HTR-8/SVneo (cell line): ENCODE measurements at regions not wholly inside any gene's neighbourhood (a gene's known extent, or its start where the extent isn't known, plus 50 kb on each side); places are given as distances from the start of the nearest gene placed in this dataset.

Experiments used
- DNase-seq: peaks from one replicate; pipeline ENCODE4 v3.0.0; 2011; ENCODE audit warnings: low spot score, mixed read lengths; ENCODE audit not compliant: insufficient read length
- FAIRE-seq: peaks from 2 replicates; lab custom pipeline; 2011; peaks lifted over from hg19 to GRCh38; lab: Jason Lieb, UNC

DNA sequence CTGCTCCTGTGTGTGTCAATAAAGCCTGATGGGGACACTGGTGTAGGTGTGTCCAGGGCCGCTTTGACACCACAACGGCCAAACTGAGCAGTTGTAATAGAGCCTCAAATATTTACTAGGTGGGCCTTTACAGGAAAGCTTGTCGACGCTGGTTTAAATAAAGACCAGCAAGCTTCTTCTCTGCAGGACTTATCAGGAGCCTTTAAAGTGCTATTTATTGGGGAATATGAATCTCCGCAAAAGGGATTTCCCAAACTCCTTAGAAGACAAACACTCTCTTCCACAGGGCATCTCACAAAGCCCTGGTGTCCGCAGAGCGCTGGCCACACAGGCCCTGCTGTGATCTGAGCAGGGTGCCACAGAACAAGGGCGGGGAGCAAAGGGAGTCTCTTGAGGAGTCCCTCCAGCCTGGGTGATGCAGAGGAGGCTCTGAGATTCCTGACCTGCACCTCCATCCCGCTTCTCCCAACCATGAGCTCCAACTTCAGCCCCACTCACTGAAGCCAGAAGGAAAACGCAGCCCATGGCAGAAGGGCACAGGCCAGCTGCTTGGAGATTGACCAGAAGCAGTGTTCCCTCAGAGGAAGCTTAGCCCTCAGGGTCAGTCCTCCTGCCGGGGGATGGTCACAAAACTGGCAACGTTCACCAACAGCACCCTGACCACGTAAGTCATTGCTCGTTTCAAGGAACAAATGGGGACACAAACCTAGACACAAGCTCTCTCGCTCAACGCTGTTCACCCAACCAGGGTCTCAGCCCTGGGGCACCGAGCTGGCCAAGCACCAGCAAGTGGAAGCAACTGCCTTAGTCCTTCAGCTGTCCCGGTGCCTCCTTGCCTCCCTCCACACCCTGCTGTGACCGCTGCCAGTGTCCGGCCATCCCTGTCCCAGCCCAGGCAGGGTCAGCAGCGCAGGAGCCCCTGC lies 129.5 kb downstream of the OAT start:
- DNase-seq (no peak), FAIRE-seq (no peak)

DNA sequence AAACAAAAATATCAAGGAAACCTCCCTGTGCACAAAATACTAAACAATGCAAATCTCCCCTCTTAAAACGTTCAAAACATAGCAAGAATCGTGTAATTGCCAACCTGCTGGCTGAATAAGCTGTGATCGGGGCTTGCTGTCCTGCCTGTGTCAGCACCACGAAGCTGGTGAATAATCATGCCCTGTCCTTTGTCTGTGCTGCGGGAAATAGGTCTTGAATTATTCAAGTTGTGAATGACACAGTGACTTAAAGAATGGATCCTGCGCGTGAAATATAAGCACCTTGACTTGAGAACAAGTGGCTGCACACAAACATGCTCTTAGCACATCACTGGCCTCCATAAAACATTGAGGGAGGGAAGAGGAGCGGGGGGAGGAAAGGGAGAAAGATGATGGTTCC lies 130.2 kb downstream of the OAT start:
- DNase-seq = no peak
- FAIRE-seq = no peak

DNA sequence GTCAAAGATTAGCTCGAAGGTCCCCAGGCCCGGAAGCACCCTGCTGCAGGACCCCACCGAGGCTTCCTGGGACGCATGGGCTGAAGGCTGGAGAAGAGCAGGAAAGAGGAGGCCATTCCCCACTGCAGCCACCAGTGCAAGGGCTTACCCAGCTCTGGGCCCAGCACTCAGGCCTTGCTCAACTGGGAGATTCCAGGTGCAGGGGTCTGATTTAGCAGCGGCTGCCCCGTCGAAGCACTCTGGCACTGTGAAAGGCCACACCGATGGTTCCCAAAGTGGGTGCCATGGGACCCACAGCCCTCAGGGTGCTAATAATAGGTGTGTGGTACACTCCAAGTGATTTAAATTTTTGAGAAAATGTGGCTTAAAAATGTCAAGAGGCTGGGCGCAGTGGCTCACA lies 130.9 kb downstream of the OAT start:
- no peak for DNase-seq
- no peak for FAIRE-seq

DNA sequence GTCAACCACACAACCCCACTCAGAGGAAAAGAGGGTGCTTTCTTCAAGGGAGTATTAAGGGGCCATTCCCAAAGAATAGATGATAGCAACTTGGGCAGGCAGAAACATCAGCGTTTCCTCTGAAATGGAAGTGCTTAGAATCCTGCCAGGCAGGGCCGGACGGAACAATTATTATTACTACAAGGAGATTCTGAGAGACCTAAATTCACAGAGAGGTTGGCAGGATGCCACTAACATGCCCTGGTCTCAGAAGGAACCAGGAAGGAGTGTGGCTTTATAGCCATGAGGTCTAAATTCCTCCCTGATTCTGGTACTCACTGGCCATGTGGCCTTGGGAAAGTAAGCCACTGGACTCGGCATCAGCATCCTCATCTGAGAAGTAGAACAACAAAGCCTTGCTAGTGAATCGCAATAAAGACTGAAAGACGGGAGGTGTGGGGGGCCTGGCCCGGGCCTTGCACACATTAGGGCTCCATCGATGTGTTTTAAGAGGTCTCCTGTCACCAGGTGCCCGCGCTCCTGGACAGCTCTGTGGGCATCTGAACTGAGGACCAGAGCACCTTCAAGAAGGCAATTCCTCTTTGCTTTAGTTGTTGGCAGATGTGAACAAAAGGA lies 131.5 kb downstream of the OAT start:
- no peak for FAIRE-seq

DNA sequence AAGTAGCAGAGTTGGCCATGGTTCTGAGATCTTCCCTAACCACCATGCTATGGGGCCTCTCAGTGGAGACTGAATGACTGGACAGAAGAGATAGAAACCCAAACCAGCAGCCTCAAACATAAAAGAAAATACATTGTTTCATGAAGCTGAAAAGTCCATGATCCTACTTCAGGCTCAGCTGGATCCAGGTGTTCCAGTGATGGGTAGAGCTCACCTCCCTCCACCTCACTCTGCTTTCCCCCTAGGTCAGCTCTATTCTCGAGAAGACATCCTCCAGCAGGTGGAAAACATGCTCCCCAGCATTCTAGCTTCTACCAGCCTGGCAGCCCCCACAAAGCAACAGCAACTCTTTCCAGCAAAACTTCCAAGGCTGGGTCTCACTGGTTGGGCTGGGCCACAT lies 132.1 kb downstream of the OAT start:
- FAIRE-seq (no peak), DNase-seq (no peak)

More for the DNA sequence above, 131.5 kb downstream of the OAT start:
- no peak for DNase-seq

DNA sequence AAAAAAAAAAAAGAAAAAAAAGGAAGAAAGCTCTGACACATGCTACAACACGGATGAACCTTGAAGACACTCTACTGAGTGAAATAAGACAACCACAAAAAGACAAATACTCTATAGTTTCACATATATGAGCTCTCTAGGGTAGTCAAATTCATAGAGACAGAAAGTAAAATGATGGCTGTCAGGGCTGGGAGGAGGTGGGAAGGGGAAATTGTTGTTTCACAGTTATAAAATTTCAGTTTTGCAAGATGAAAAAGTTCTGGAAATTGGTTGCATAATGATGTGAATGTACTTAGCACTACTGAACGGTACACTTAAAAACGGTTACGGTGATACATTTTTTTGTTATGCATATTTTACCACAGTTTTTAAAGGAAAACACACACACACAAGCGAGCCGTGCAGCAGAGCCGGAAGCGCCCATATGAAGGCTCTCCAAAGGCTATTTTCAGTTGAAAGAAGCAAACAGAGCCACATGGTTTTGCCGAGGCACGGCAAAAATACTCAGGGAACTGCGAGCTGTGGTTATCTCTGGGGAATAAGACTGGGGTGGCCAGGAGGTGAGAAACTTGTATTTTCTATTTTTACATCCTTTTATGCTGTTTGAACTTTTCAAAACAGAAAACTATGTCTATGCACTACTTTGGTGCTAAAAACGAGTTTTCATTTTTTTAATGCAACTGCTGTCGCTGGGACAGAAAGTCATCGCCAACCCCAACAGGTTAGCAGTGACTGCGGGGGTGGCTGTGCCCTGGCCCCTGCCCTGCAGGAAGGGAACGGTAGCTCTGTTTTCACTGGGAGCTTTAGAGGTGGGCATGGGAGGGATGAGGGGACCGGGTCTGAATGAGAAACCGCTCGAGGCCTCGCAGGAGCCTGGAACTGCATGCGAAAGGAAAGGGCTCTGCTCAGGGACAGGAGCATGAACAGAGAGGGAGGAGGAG lies 132.9 kb downstream of the OAT start:
- no peak for FAIRE-seq
- DNase-seq = no peak

DNA sequence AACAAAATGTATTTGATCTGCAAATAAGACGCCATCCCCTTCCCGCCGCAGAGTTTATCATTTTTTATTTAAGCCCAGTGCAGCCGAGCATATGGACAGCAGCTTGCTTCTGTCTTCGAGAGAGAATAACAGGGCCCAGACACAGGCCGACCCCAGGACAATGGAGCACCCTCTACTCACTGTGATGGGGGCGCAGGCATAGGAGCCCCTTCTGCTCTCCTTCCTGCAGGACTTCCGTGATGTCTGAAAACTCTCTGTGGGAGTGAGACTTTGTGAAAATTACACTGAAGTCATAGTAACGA lies 134.8 kb downstream of the OAT start:
- no peak for FAIRE-seq

DNA sequence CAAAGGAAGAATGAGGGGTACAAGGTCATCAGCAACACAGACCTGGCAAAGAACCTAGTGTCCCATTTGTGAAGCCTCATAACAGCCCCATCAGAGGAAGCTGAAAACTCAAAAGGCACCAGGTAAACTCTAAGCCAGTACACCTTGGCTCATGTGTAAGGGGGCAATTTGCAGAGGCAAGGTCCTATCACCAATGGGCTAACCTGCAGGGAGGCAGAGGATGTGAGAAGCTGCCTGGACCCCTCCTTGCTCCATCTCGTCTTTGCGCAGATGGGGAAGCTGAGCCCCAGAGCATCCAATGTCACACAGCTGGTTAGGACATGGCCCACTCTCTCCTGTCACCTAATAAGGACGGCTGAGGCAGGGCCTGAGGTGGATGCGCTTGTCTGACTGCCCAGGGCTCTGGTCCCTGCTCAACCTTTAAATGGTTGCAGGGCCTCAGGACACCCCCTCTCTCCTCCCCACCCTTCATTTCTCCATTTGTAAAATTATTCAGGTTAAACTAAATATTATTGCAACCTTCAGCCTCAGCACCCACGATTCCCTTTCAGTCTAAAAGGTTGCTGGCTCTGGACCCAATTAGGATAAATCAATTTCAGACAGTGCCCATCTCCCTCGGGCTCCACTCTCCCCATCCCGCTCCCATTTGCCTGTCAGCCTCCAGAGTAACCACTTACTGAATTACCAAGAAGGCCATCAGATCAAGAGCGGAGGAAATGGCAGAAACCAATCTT lies 135.3 kb downstream of the OAT start:
- FAIRE-seq = no peak
- no peak for DNase-seq

More for the DNA sequence above, 134.8 kb downstream of the OAT start:
- no peak for DNase-seq

DNA sequence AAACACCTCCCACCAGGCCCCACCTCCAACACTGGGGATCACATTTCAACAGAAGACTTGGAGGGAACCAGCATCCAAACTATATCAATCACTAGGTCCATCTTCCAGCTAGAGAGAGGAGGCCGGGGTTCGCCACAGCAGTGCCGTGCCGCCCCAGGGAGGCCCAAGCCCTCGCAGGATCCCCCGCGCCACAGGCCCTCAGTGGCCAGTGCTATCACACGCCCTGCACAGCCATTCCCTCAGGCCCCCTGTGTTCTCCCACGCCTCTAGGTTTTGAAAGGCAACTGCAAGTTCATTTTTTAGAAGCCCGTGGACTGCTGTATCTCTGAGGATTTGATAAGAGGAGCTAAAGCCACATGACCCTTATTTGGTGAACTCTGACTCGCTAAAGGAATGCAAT lies 136.4 kb downstream of the OAT start:
- DNase-seq (no peak), FAIRE-seq (no peak)

DNA sequence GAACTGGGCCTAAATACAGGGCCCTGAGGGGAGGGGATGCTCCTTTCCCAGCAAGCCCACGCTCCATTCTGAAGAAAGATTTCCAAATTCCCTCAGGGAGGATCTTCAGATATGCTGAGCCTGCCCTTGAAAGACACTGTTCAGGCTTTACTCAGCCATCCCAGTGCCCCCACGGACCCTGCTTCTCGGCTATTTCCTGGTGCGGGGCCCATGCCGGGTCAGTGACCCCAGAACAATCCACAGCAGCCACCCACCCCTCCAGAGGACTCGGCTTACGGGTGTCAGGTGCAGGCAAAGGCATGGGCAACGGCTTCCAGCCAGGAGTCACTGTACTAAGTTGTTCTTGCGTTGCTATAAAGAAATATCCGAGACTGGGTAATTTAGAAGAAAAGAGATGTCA lies 137.1 kb downstream of the OAT start:
- FAIRE-seq = no peak
- DNase-seq = no peak

DNA sequence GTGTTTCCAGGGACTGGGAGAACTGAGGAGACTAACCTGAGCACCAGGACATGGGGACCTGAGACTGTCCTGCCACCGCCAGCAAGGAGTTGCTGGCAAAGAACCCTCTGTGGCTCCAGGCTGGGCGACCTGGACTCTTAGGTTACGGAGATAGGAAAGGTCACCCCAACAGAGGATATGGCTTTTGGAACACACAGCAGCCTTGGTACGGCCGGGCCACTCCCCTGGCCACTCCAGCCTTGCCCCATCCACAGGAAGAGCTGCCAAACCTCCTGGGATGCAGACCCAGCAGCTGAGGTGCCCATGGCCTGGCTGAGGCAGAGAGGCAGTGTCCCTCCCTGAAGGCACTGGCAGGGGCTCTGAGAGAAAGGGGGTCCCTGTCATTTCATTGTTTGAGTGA lies 137.8 kb downstream of the OAT start:
- FAIRE-seq (no peak), DNase-seq (no peak)

DNA sequence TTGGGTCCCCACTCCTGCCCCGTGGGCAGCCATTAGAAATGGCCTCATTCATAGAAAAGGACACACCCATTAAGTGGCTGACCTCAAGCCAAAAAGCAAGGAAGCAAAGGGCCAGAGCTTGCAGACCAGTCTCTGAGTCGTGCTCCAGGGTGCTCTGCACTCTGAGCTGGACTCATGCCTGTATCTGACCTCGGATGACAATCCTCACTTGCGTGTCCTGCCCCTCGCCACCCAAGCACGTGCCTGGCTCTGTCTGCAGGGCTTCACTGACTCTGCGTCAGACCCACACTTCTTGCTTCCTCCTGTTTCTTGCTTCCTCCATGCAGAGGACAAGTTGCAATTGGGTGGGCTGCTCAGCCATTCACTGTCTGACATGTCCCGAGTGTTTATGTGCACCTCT lies 138.8 kb downstream of the OAT start:
- FAIRE-seq (no peak), DNase-seq (no peak)

DNA sequence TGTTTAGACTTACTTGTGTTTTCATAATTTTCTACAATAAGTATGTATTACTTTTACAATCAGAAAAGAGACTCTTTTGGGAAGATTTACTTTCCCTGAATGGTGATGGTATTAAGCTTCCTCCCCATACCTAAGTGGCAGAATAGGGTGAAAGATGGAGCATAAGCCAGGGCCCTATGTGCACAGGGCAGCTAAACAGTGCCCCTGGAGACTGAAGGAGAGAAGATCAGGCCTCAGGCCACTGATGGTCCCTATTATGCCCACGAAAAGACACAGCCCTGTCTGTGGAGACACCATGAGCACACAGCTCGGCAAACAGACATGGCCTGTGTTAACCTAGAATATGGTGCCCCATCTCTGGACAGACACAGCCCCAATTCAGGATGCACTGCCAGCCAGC lies 139.4 kb downstream of the OAT start:
- DNase-seq = no peak
- FAIRE-seq = no peak

DNA sequence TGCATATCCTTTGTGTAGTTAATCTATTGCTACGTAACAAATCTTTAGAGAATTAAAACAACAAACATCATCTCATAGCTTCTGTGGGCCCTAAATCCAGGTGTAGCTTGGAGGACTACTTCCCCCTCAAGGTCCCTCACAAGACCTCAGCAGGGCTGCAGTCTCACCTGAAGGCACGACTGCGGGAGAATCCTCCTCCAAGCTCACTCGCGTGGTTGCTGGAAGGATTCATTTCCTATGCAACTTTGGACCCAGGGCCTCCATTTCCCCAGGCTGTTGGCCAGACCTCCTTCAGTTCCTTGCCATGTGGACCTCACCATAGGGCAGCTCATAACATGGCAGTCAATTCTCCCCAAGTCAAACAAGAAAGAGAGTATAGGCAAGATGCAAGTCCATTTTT lies 140.4 kb downstream of the OAT start:
- no peak for DNase-seq
- no peak for FAIRE-seq

DNA sequence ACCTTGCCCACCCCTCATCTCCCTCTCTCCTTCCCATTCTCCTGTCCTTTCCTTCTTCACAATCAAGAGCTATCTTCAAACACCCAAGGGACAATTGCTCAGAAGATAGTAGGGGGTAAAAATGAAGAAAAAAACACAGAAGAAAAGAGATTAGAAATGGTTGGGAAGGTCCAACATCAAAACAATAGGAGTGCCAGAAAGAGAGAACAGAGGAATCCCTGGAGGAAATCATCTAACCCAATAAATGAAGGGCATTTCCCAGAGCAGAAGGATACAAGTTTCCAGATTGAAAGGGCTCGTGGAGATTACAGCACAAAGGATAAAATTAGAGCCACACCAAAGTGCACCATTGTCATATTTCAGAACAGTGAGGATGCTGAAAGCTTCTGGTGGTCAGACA lies 145.6 kb downstream of the OAT start:
- no peak for FAIRE-seq
- DNase-seq = no peak

DNA sequence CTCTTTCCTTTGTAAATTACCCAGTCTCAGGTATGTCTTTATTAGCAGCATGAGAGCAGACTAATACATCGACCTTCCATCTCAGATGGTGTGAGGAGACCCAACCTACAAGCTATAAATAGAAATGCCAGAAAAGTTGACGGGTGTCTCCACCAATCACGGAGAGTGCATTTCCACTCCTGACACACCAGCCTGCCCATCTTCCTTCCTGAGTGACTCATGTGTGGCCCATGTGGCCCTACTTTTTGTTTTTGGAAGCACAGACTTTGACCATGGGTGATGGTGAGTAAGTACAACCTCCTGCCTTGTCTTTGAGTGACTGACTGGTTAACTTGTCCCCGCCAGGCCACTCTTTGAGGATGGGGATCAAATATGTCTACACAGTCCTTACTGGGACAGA lies 147.0 kb downstream of the OAT start:
- DNase-seq (no peak), FAIRE-seq (no peak)

DNA sequence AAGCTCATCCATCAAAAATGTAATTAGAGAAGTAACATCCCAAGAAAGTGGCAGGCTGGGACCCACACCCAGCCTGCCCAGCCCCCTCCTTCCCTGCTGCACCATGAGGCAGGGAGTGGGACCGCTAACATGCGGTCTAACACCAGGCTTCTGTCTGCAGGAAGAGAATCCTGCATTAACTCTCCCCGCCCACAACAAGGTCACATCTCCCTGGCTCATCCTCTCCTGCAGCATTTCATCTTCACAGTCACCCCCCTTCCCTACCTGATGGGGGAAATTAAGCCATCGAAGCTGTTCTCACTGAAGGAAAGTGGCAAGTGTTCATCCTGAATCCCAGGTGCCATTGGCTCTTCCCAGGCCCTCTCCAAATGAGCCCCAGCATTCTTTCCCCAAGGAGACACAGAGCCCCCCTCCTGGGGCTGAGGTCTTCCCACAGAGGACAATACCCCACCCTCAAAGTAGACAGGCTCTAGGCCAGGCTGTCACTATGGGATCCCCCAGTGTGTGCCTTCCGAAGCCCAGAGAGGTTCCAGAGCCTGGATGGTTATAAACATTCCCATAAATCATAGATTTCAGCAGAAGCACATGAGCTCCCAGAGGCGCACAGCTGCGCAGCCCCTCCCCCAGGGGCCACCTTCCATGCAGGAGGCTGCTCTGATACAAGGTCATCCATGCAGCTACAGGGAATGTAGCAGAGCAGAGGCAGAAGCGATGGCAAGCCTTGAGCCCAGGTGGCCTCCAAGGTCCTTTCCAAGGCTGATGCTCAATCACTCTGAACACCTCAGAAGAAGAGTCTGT lies 148.0 kb downstream of the OAT start:
- DNase-seq = no peak
- FAIRE-seq = no peak

DNA sequence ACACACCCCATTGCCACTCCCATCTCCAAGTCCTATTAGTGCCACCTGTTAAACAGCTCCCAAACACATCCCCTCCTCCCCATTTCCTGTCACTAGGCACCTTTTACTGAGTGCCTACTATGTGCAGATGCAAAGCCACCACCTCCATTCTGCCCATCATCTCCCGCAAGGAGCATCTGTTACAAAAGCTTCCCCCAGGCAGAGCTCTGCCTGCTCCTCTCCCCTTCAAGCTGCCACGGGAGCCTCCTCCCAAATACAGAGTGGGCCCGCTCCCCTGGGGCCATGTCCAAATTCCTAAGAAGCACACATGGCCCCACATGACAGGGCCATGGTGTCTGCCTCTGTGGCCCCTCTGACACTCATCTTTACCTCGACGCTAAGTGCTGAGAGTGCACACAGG lies 149.7 kb downstream of the OAT start:
- FAIRE-seq = no peak
- DNase-seq = no peak

DNA sequence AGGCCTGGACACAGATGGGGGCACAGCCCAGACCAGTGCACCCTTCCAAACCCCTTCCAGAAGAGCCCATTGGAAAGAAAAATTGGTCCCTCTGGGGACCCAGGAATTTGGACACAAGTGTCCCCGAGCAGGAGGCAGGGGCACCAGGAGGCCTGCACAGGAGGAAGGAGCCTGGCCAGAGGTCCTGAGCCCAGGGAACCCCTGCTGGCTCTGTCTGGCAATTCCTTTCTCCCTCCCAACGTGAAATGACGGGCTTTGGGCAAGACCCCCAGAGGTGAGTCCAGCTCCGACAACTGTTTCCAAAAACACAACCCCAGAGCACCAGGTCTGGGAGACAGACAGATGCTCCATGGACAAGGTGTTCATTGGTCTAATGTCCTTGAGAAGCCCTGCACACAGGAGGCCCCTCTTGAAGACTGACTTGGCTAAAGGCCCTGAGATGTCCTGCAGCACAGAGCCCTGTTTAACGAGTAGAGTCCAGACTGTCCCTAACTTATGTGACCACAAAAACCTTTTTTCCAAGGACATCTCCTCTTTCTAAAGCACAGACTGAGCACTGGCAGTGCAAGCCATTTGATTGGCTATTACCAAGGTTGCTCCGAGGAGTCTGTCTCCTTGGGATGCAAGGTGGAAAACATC lies 150.7 kb downstream of the OAT start:
- DNase-seq (no peak), FAIRE-seq (no peak)
